ENCODE measurements at regions not wholly inside any gene's neighbourhood (a gene's known extent, or its start where the extent isn't known, plus 50 kb on each side); places are given as distances from the start of the nearest gene placed in this dataset.

DNA sequence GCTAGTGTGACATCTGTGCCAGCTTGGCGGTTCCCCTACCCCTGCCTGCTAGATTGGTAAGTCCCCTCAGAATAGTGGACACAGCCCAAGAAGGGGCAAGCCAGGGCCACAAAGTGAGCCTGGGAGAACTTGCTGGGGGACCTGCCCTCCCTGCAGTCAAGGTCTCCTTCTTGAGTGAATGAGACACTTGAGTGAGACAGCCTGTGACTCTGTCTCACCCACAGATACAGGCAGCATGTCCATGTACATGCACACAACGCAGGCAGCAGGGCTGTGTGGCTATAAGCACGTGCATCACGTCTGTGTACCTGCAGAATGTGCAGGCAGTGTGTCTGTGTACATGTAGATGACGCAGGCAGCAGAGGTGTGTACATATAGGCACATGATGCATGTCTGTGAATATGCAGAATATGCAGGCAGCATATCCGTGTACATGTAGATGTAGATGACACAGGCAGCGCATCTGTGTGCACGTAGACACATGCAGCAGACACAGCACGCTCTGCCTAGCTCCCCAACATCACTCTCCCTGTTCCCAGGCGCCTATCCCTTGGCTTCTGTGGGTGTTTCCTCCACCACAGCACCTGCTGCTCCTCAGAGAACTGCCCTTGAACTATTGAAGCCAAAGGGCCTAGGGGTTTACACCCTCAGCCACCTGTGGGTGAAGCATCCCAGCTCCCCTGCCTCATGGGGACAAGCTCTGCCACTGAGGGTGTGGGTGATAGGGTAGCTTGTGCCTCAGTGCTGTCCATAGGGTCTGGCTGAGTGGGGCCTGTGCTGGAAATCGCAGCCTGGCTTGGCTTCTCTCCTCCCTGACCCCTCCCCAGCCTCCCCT, 147.2 kb upstream of the TWIST2 start:
- DNase-seq (ENCODE audit: low read depth) = no peak

DNA sequence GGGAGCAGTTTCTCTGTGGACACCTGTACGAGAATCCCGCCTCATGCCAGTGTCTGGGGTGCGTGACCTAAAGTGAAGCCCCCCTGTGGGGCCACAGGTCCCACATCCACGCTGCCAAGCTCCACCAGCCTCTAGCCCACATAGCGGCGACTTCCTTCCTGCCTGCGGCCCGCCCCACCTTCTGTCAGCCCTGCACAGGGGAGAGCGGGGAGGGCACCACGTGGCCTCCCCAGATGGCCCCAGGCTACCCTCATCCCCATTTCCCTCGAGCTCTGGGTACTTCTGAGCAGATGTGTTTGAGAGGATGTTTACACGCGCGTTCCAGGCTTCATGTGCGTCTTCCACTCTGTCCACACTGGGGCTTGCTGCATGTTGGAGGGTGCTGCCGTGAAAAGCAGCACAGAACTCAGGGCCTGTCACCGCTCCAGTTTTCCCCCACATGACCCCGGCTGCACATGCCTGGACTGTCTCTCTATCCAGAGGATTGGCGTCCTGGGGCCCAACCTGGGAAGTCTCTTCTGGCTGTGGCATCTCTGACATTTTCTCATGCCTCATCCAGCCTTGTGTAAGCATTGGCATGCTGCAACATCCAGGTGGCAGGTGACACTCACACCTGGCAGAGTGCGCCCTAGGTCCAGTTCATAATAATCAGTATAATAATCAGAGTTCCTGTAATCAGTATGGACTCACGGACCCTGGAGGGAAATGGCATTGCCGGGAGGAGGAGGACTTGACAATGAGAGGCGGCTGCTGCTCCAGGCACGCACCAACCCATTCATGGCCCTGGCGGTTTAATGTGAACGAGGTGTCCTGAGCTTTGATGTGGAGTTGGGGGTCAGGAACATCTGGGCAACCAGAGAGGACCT, 146.3 kb upstream of the TWIST2 start:
- DNase-seq (ENCODE audit: low read depth) = no peak

DNA sequence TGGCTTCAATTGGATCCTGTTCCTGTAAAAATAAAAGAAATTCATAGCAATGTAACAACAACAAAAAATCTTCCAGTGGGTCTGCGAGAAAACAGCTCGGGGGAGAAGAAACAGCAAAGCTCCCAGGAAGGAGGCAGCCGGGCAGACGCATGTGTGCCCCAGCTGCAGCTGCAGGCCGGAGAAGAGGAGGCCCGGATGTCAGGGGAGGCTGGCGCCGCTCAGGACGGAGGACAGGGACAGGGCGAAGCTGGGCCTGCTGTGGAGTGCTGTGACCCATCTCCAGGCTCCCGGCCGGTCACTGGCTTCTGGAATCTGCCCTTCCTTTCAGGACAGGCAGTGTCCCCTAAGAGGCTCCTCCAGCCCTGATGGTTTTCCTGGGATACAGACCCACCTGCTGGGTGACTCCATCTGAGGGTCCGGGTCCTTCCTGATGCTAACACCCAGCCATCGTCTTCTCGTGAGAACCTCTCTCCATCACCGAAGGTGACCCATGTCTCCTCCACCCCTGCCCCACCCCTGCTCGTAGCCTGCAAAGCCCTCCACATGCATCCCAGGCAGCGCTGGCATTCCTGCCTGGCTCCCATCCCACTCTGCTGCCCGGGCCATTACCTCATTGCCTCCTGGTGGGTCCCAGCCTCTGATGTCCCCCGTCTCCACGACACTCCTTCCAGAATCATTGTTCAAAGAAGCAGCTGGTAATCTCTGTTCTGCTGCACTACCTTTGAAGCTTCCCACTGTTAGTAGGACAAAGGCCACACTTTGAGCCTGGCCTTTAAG, 145.4 kb upstream of the TWIST2 start:
- DNase-seq (ENCODE audit: low read depth) = no peak

DNA sequence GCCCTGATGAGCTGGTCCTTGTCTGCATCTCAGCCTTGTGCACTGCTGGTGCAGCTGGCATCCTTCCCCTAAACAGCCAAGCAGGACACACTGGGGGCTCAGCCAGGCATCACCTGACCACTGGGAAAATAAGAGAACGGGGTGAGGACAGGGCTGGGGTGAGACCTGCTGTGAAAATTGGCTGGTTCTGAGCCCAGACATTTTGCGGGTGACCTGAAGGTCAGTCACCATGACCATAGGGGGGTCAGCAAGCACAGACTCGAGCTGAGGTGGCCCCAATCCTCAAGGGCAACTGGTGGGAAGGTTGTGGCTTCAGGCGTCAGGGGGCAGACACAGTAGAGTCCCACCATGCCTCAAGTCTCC, 144.9 kb upstream of the TWIST2 start:
- no peak for DNase-seq (ENCODE audit: low read depth)

DNA sequence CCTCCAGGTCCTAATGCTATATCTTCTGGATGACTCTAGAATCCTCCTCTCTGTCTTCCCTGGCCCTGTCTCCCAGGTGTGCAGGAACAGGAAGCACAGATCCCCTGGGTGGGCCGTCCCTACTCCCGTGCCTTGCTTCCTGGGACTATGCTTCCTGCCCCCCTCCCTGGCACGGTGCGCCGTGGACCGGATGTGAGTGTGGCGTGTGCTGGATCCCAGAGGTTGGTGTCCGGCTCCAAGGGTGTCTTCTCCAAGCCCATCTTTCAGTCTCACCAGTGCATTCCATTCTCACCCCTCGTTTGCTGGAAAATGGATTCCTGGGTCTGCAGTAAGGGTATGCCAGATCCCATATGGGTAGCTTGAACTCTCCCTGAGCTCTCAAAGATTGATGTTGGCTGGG, 144.4 kb upstream of the TWIST2 start:
- DNase-seq (ENCODE audit: low read depth) = no peak

DNA sequence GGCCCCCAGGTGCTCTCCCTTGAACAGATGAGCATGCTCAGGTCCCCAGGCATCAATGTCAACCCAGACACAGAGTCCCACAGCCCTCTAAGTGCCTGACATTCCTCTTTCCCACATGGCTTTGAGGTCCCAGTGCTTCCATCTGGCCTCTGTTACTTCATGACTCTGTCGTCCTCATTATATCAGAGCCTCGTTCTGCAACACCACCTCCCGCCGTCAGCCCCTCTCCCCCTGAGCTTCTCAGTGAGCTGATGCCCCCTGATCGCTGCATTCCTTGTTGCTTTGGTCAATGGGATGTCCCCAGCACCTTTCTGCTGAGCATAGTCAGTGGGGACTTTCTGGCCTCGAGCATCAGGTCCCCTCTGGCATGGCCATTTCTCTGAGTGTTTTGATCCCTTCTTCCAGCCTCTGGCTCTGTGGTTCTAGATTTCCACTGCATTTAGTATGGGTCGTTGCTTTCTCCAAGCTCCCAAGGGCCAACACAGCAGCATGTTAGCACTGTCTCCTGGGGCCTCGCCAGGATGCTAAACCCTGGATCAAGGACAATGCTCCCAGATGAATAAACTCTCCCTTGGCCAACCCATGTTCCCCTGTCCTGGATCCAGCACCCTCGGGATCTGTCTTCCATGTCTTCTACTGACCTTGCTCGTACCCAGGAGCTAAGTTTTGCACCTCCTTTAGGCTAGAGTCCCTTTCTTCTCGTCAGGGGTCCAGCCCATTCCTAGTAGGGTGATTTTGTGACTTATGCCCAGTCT, 143.2 kb upstream of the TWIST2 start:
- no peak for DNase-seq (ENCODE audit: low read depth)

DNA sequence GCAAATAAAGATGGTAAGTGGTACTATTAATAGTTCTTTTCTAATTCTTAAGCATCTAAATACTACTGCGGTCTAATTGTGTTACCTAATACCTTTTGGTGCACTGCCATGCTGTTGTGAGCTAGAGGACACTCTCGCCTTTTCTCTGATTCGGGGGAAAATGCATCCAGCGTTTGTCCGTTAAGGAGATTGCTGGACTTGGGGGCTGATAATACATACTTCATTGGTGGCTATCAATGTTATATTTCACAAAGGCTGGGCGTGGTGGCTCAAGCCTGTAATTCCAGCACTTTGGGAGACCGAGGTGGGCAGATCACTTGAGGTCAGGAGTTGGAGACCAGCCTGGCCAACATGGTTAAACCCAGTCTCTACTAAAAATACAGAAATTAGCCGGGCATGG, 141.7 kb upstream of the TWIST2 start:
- no peak for DNase-seq (ENCODE audit: low read depth)

DNA sequence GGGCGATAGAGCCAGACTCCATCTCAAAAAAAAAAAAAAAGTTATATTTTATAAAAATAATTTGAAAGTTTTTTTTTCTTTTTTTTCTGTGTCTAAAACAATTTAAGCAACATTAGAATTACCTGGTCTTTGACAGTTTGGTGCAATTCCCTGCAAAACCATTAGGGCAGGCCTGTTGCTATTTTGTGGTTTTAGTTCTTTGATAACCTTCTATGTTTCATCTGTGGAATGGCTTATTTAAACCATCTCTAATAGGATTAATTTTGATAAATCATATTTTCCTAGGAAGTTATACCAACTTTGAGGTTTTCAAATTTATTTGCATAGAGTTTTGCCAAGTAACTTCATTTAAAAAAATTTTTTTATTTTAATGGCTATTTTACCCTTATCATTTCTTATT, 141.2 kb upstream of the TWIST2 start:
- no peak for DNase-seq (ENCODE audit: low read depth)

DNA sequence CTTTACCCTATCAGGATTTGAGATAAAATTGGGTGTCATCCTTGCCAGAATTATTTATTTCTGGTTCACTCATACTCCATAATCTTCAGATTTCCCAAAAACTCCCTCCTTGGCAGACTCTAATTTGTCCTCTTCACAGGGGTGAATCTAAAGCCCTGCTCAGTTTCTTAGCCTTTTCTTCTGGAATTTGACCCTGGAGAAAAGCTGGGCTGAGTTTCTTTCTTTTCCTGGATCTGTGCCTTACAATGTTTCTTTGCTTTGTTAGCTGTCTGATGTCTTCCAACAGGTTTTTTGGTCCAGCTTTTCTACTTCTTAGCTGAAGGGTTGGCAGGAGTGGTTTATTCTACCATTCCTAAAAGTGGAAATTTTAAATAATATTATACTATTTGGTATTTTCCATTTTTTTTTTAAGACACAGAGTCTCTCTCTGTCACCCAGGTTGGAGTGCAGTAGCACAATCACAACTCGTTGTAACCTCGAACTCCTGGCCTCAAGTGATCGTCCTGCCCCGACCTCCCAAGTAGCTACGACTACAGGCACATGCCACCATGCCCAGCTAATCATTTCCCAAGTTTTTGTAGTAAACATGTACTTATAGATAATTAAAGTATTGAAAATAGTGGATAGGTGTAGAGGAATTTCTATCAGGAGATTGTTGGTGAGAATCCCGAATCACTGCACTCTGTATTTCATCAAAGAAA, 138.4 kb upstream of the TWIST2 start:
- DNase-seq (ENCODE audit: low read depth) = no peak

DNA sequence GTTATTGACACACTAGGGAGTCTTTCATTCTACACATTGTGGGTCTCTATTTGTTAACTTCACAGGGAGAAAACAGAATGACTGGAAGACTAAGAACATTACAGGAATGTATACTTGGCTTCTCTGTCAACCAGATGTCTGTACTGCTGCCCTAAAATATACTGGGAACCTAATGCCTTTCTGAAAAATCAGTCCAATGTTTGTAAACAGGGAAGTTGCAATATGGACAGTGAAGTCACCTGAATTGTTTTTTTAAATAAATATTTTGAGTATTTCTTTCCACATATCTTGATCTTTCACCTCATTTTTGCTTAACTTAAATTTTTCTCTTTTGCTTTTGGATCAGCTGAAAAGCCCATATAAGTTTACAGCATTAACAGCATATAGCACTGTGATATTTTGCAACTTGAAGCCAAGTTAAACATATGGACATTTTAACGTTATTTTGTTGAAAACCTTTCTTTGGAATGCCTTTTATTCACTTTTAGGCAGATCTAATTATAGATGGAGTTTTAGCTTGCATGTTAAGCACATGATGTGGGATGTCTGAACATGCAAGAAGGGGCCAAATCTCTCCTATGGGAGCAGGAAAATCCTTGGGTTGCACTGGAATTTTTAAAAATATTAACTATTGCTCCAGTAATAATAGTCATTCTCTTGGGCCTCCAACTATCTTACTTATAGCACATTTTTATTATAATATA, 137.7 kb upstream of the TWIST2 start:
- no peak for DNase-seq (ENCODE audit: low read depth)

DNA sequence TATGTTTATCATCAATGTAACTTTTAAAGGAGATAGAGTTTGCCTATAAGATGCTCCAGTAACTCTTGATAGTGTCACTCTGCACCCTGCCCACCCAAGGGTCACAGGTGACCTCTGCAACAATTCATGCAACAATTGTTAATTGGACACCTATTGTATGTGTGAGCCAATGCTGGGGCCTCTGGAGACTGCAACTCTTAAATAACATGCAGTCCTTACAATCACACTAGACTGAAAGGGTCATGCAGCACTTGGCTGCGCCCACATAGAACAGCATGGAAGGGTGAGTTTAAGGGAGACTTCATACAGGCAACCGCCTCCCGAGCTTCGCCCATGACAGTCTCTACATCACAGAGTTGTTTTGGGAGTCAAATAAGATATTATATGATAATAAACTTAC, 137.1 kb upstream of the TWIST2 start:
- DNase-seq (ENCODE audit: low read depth) = no peak

DNA sequence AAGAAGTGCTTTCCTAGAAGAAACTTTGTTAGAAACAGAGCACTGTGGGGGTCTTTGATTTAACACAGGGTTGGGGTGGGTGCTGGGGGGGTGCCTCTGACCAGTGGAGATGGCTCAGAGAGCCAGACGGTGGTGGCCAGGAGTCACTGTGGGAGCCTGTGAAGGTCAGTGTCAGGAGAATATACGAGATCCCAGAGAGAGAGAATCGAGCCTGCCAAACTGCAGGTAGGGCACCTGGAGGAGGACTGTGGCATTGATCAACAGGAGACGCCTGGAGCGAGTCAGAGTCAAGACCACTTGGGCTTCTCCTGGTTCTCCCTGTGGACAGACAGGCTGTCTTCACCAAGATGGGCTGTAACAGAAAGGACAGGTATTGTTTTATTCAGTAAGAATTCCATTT, 136.5 kb upstream of the TWIST2 start:
- DNase-seq (ENCODE audit: low read depth) = no peak

DNA sequence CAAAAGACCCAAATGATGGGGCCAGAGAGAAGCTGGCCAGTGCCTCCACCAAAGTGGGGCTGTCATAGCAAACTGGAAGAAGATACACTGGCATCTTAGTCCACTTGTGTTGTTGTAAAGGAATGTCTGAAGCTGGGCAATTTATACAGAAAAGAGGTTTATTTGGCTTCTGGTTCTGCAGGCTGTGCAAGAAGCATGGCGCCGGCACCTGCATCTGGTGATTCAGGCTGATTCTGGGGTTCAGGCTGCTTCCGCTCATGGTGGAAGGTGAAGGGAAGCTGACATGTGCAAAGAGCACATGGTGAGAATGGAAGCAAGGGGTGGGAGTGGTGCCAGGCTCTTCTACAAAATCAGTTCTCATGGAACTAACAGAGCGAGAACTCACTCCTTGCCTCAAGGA, 135.9 kb upstream of the TWIST2 start:
- no peak for DNase-seq (ENCODE audit: low read depth)

DNA sequence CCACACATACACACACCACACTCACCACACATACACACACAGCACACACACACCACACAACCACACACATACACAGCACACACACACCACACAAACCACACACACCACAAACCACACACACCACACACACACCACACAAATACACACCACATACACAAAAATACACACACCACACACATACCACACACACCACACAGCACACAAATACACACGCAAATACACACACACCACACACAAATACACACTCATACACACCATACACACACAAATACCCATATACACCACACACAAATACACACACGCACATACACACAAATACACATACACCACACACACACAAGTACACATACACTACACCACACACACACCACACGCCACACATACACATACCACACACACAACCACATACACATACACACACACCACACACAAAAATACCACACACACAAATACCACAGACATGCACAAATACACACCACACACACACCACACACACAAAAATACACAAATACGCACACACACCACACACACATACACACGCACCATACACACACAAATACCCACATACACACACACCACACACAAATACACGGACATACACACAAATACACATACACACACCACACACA, 134.6 kb upstream of the TWIST2 start:
- DNase-seq (ENCODE audit: low read depth) = no peak

DNA sequence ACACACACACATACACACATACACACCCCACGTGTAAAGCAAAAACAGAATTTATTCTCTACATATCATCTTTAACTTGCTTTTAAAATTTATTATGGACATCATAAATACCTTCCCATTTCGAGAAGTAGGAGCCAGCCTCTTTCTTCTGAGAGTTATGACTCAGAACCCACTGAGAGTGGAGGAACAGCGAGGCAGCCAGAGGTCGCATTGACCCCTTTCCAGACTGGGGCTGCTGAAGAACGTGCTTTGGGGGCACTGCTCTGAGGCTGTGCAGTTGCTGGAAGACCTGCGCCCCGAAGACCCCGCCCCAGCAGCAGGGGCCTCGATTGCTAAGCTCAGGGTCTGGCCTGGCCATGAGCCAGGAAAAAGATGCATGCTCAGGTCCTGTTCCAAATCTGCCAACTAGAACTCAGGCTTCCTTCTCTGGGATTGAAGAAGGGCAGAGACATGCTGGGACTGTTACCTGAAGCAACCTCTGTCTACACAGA, 133.8 kb upstream of the TWIST2 start:
- DNase-seq (ENCODE audit: low read depth) = no peak

DNA sequence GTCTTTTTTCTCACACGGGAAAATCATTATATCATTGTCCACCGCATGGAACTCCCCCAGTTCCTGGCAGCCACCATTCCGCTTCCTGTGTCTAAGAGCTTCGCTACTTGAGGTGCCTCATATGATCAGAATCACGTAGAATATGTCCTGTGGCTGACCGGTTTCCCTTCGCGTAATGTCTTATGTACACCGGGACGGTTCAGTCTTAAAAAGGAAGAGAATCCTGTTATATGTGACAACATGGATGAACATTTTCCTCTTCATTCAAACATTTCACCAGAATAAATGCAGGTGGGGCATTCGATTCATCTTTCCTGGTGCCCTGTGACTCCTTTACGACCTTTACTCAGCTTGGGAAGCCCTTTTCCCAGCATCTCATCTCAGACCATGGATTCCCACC, 131.7 kb upstream of the TWIST2 start:
- DNase-seq (ENCODE audit: low read depth) = no peak

DNA sequence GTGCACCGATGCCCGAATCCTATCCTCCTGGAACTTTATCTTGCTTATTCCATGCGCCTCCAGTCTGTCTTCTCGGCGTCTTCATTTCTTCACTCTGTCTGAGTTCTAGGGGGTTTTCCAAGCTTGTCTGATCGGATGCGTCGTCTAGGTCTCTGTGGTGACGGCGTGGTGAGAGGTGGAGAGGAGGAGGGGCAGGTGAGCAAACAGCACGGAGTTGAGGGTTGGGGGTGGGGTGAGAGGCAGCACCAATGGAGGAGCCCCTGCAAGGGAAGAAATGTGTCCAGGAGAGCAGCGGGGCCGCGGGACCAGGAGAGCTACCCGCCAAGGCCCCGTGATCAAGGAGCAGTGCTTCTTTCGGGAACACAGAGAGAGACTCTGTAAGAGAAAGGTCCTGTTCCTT, 131.3 kb upstream of the TWIST2 start:
- no peak for DNase-seq (ENCODE audit: low read depth)

DNA sequence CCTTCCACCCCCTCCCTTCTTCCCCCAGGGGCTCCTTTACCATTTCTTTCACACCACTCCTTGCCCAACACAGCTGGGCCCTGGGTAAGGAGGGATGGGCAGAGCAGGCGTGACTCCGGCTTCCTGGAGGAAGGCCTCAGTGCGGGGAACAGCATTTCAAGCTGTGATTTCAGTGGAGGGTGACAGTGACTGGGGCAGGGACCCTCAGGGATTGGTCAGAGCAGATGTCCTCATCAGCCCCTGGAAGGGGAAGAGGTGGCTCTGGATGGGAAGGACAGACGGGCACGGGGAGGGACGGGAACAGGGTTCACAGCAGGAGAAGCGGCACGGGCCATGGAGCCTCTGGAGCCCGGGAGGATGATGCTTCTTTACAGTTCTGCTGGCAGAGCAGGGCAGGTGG, 130.8 kb upstream of the TWIST2 start:
- DNase-seq (ENCODE audit: low read depth) = no peak

DNA sequence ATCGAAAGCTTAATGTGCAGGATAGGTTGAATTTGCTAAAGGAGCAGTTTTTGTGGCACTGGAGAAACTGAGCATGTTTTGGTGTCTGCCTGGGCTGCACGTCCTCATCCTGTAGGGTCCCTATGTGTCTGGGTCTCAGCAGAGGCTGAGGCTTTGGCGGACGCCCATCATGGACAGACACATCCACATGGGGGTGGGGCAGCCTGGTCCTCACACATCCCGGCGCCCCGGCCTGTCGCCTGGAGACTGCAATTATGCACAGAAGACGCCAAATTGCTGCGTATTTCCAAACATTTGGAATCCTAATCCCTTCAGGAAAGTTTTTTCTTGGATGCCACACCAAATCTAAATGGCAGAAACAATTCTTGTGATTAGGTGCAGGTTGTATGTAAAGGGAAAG, 128.2 kb upstream of the TWIST2 start:
- DNase-seq (ENCODE audit: low read depth) = no peak

DNA sequence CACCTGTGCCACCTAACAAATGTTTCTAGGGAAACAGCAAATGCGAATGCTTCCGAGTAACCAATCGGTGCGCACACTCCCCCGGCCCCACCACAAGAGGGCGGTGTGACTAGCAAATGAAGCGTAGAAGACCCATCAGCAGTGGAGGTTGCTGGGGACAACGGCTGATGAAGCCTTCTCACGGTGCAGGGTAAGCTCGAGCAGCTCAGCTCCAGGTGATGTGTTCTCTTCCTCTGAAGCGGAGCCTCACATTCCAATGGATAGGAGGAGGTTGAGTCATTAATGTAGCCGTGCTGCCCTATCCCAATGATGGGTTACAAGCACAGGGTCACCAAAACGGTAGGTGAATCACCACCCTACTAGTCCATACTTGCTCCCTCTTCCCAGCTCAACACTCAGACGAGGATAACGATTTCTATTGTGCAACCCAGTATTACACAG, 127.6 kb upstream of the TWIST2 start:
- no peak for DNase-seq (ENCODE audit: low read depth)
